ENCODE measurements at regions not wholly inside any gene's neighbourhood (a gene's known extent, or its start where the extent isn't known, plus 50 kb on each side); places are given as distances from the start of the nearest gene placed in this dataset.

DNA sequence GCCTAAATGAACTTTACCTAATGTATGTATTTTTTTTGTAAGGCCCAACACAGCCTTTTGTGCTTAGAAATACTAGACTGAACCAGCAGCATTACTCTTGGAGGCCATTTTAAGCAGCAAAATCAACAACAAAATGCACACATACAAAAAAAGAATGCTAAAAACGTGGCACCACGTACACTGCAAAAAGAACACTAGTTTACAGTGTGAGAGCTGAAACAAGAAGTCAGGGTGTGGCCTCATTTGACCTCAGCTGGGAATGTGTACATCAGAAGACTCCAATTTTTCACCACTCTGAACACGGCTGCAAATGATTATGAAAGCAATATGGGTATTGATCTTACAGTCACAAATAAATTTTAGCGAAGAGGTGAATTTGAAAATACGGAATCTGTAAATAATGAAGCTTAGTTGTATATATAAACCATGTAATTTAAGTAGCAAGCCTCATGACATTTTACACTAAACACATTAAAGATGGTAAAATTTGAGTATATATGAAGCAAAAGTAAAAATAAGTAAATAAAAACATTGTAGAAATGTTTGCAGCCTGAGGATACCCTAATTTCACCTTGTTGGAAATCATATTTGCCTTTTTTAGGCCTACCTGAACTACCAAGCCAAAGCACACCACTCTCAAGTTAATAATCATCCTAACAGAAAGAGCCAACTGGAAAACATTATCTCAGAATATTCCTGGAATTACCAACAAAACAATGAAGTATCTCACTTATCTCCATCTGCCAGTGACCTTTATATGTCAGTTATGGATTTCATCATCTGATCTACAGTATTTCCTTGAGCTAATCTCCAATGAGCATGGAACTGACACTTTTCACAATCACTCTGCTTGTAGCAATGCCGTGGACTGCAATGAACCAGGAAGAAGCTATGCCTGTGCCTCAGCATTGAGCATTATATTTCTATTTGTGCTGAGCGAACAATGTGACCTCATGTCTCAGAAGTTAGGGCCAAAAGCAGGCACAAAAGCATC is 319.5 kb upstream of the FAT3 start:
- ATAC-seq: no peak
- Histone ChIP-seq H3K4me3 (no peak overlapping the region), H3K9me3 (no peaks in the 10 kb centered on the region), H3K27ac (no peak overlapping the region), H3K36me3 (no peaks in the 10 kb centered on the region), H3K27me3 (no peaks in the 10 kb centered on the region), H3K4me1 (no peaks in the 10 kb centered on the region)
- 76 to 90% methylated on average over 6 to 7 of the region's 7 CpGs for WGBS, 2 donors (ENCODE audit: low coverage in 1 of 2)
- TF ChIP-seq EP300 (IDR thresholded peaks at IDR 0.05): no peak
- TF ChIP-seq POLR2A (IDR thresholded peaks at IDR 0.05): no peak
- TF ChIP-seq POLR2AphosphoS5 (IDR thresholded peaks at IDR 0.05): no peak
- TF ChIP-seq, protein P1, sequence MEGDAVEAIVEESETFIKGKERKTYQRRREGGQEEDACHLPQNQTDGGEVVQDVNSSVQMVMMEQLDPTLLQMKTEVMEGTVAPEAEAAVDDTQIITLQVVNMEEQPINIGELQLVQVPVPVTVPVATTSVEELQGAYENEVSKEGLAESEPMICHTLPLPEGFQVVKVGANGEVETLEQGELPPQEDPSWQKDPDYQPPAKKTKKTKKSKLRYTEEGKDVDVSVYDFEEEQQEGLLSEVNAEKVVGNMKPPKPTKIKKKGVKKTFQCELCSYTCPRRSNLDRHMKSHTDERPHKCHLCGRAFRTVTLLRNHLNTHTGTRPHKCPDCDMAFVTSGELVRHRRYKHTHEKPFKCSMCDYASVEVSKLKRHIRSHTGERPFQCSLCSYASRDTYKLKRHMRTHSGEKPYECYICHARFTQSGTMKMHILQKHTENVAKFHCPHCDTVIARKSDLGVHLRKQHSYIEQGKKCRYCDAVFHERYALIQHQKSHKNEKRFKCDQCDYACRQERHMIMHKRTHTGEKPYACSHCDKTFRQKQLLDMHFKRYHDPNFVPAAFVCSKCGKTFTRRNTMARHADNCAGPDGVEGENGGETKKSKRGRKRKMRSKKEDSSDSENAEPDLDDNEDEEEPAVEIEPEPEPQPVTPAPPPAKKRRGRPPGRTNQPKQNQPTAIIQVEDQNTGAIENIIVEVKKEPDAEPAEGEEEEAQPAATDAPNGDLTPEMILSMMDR (IDR thresholded peaks at IDR 0.05): no peak

DNA sequence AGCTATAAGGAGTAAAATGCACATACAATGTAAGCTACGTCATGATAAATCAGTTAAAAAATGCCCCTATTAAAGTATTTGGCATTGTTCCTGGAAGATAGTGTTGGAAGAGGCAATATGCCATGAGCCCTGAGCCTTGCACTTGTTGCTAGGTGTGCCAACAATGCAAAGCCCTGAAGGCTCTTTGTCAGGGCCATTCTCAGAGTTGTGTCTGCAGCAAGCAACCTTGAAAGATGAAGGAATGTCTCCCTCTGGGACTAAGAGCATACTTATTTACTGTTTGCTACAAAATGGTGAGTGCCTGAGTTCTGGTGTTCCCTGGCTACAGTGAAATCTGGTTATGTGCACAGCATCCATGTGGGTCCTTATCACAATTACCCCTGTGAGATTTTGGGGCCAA is 322.3 kb upstream of the FAT3 start:
- Histone ChIP-seq H3K4me1 (no peaks in the 10 kb centered on the region), H3K9me3 (no peaks in the 10 kb centered on the region), H3K27me3 (no peaks in the 10 kb centered on the region), H3K27ac (no peak overlapping the region), H3K36me3 (no peaks in the 10 kb centered on the region), H3K4me3 (no peak overlapping the region)
- TF ChIP-seq POLR2A (IDR thresholded peaks at IDR 0.05) (no peak), POLR2AphosphoS5 (IDR thresholded peaks at IDR 0.05) (no peak), EP300 (IDR thresholded peaks at IDR 0.05) (no peak)
- TF ChIP-seq, protein P1 (IDR thresholded peaks at IDR 0.05): no peak
- ATAC-seq: no peak
- 63 to 67% methylated on average over 1 of the region's 1 CpG for WGBS, 2 donors (ENCODE audit: low coverage in 1 of 2)

- H3K27me3 ChIP-seq: no peaks in the 10 kb centered on the region
- no peaks in the 10 kb centered on the region for H3K36me3 ChIP-seq
- WGBS, 2 donors (ENCODE audit: low coverage in 1 of 2): 14 to 90% methylated on average over 1 of the region's 1 CpG
- no peak overlapping the region for H3K4me3 ChIP-seq
- no peak for ATAC-seq
- H3K4me1 ChIP-seq: no peaks in the 10 kb centered on the region
- TF ChIP-seq EP300 (IDR thresholded peaks at IDR 0.05) (no peak), POLR2AphosphoS5 (IDR thresholded peaks at IDR 0.05) (no peak), POLR2A (IDR thresholded peaks at IDR 0.05) (no peak)
- TF ChIP-seq, protein P1 (IDR thresholded peaks at IDR 0.05): no peak
- no peaks in the 10 kb centered on the region for H3K9me3 ChIP-seq
- H3K27ac ChIP-seq: no peak overlapping the region
Measured at GRCh38 chr11:91880660-91881059, 344.0 kb upstream of the FAT3 start.

- no peak for ATAC-seq
- H3K27ac ChIP-seq: no peak overlapping the region
- WGBS, 2 donors (ENCODE audit: low coverage in 1 of 2): 83 to 89% methylated on average over 1 to 2 of the region's 2 CpGs
- no peak overlapping the region for H3K4me3 ChIP-seq
- H3K27me3 ChIP-seq: no peaks in the 10 kb centered on the region
- H3K9me3 ChIP-seq: no peaks in the 10 kb centered on the region
- H3K36me3 ChIP-seq: no peaks in the 10 kb centered on the region
- H3K4me1 ChIP-seq: no peaks in the 10 kb centered on the region
- TF ChIP-seq EP300 (IDR thresholded peaks at IDR 0.05) (no peak), POLR2A (IDR thresholded peaks at IDR 0.05) (no peak), POLR2AphosphoS5 (IDR thresholded peaks at IDR 0.05) (no peak)
- TF ChIP-seq, protein P1 (IDR thresholded peaks at IDR 0.05): no peak
Measured at GRCh38 chr11:91876746-91877145, 347.9 kb upstream of the FAT3 start.

- TF ChIP-seq POLR2A (IDR thresholded peaks at IDR 0.05) (no peak), EP300 (IDR thresholded peaks at IDR 0.05) (no peak), POLR2AphosphoS5 (IDR thresholded peaks at IDR 0.05) (no peak)
- TF ChIP-seq, protein P1 (IDR thresholded peaks at IDR 0.05): no peak
- ATAC-seq: no peak
- WGBS, 2 donors (ENCODE audit: low coverage in 1 of 2): 80 to 86% methylated on average over 1 to 4 of the region's 5 CpGs
- Histone ChIP-seq H3K9me3 (no peaks in the 10 kb centered on the region), H3K27me3 (no peaks in the 10 kb centered on the region), H3K4me1 (peaks cover 0 to 28% (median 4%) of the 10 kb centered on the region in 3 donors), H3K36me3 (no peaks in the 10 kb centered on the region), H3K4me3 (no peak overlapping the region), H3K27ac (no peak overlapping the region)
Measured at GRCh38 chr11:91872243-91872642, 352.4 kb upstream of the FAT3 start.
